Sigmoid colon (tissue), 6 donors: ENCODE measurements at regions not wholly inside any gene's neighbourhood (a gene's known extent, or its start where the extent isn't known, plus 50 kb on each side); places are given as distances from the start of the nearest gene placed in this dataset.

Source experiments
- DNase-seq: peaks from one replicate; pipeline ENCODE4 v3.0.0-alpha.2; 2019
- H3K27ac ChIP-seq, 4 donors: fragments of 200-600 bp; sonication (generic); one replicate each; pipeline ENCODE4 v1.5.1; 2016 to 2019; ENCODE audit warnings: mild to moderate bottlenecking in 1 of 4
- H3K27me3 ChIP-seq, 3 donors: fragments of 200-600 bp; sonication (generic); one replicate each; pipeline ENCODE4 v1.5.1; 2019; ENCODE audit warnings: mild to moderate bottlenecking in 1 of 3
- H3K36me3 ChIP-seq, 4 donors: fragments of 200-600 bp; sonication (generic); one replicate each; pipeline ENCODE4 v1.5.1; 2016 to 2019
- H3K4me1 ChIP-seq, 4 donors: fragments of 200-600 bp; sonication (generic); one replicate each; pipeline ENCODE4 v1.5.1; 2017 to 2019
- H3K4me3 ChIP-seq, 4 donors: fragments of 200-600 bp; sonication (generic); one replicate each; pipeline ENCODE4 v1.5.1; 2017 to 2019; ENCODE audit warnings: mild to moderate bottlenecking in 2 of 4, moderate library complexity in 1 of 4
- H3K9me3 ChIP-seq, 4 donors: fragments of 200-600 bp in 3 of 4; sonication (generic) in 3 of 4; one replicate each; pipeline versions ENCODE4 v1.5.1 to v1.6.1; 2013 to 2019
- EP300 ChIP-seq, 4 donors: sonication (generic); formaldehyde crosslinking; IDR thresholded peaks; one replicate each; pipeline ENCODE4 v1.6.1; 2017; ENCODE audit warnings: antibody characterized with exemption in 4 of 4
- POLR2A ChIP-seq, 2 donors: fragments of 450-650 bp; IDR thresholded peaks; one replicate each; pipeline ENCODE4 v1.6.1; 2016; ENCODE audit warnings: antibody characterized with exemption in 2 of 2, mild to moderate bottlenecking in 2 of 2, moderate library complexity in 2 of 2
- POLR2AphosphoS5 ChIP-seq, 4 donors: sonication (generic); formaldehyde crosslinking; IDR thresholded peaks; one replicate each; pipeline ENCODE4 v1.6.1; 2017; ENCODE audit warnings: antibody characterized with exemption in 4 of 4
- whole genome bisulfite sequencing, 2 donors: extraction: QIAGEN DNeasy Blood & Tissue Kit; methylation state at CpG; one replicate each; pipeline ENCODE4 v1.1.7; 2013; 5-methylcytosine and 5-hydroxymethylcytosine counted together
- intact Hi-C: fragments of 100-400 bp; cut with DNase I; formaldehyde crosslinking; loops from one replicate; pipeline ENCODE4 v1.15.1; 2023
- TF ChIP-seq, protein P1 (sequence below), 4 experiments: fragments of 450-650 bp in 3 of 4; fragments of 200-600 bp in 1 of 4; IDR thresholded peaks; one replicate each; pipeline ENCODE4 v1.5.1; 2016 to 2019; ENCODE audit warnings: antibody characterized with exemption in 4 of 4, mild to moderate bottlenecking in 3 of 4, moderate library complexity in 2 of 4
- donor health status: healthy with polysubstance abuse.
- donor health status: healthy.

DNA sequence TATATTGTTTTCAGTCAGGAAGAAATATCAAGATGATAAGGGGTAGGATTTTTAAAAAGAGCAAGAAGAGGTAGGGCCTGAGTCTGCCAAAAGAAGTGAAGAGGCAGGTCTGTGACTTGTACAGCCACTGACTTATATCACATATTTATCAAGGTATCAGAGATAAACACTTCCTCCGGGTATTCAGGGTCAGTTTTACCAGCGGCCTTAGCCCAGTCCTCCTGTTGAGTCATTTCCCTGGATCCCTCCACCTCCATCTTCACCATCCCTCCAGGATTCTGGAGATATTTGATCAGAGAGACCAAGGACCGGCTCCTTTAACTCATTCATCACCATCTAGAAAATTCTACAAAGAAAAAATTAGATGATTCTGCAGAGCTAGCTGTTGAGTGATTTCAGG lies 375.7 kb upstream of the TUSC1 start:
- Histone ChIP-seq H3K27ac (no peak overlapping the region), H3K36me3 (no peaks in the 10 kb centered on the region), H3K4me1 (no peaks in the 10 kb centered on the region), H3K27me3 (no peaks in the 10 kb centered on the region), H3K9me3 (no peaks in the 10 kb centered on the region), H3K4me3 (no peak overlapping the region)
- intact Hi-C loops, result no loop called here
- 86 to 90% methylated on average over 3 of the region's 3 CpGs for WGBS, 2 donors
- no peak for DNase-seq
- TF ChIP-seq POLR2AphosphoS5 (IDR thresholded peaks at IDR 0.05), result no peak
- TF ChIP-seq EP300 (IDR thresholded peaks at IDR 0.05), result no peak
- TF ChIP-seq POLR2A (IDR thresholded peaks at IDR 0.05), result no peak
- TF ChIP-seq, protein P1, sequence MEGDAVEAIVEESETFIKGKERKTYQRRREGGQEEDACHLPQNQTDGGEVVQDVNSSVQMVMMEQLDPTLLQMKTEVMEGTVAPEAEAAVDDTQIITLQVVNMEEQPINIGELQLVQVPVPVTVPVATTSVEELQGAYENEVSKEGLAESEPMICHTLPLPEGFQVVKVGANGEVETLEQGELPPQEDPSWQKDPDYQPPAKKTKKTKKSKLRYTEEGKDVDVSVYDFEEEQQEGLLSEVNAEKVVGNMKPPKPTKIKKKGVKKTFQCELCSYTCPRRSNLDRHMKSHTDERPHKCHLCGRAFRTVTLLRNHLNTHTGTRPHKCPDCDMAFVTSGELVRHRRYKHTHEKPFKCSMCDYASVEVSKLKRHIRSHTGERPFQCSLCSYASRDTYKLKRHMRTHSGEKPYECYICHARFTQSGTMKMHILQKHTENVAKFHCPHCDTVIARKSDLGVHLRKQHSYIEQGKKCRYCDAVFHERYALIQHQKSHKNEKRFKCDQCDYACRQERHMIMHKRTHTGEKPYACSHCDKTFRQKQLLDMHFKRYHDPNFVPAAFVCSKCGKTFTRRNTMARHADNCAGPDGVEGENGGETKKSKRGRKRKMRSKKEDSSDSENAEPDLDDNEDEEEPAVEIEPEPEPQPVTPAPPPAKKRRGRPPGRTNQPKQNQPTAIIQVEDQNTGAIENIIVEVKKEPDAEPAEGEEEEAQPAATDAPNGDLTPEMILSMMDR (IDR thresholded peaks at IDR 0.05), result no peak

DNA sequence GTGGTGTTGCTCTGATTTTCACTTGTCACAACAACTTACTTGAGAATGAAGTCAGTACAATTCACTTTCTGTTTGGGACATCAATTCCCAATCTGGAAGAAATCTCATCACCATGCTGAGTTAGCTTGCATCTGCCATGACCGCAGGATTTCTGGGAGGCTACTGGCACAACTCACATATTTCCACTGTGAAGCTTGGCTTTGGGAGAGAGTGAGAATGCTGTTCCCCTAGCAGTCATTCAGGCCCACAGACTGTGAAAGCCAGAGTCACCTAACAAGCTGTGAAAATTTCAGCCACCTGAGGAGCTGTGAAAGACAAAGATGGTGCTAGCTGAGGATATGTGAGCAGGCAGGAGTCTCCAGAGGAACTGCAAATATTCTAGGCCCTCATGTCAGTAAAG lies 365.2 kb upstream of the TUSC1 start:
- DNase-seq, result no peak
- Histone ChIP-seq H3K27me3 (no peaks in the 10 kb centered on the region), H3K27ac (no peak overlapping the region), H3K4me1 (no peaks in the 10 kb centered on the region), H3K9me3 (no peaks in the 10 kb centered on the region), H3K36me3 (no peaks in the 10 kb centered on the region), H3K4me3 (no peak overlapping the region)
- WGBS, 2 donors, result 87 to 92% methylated on average over 1 of the region's 1 CpG
- TF ChIP-seq, protein P1 (IDR thresholded peaks at IDR 0.05), result no peak
- no peak for TF ChIP-seq EP300 (IDR thresholded peaks at IDR 0.05)
- no peak for TF ChIP-seq POLR2AphosphoS5 (IDR thresholded peaks at IDR 0.05)
- intact Hi-C loops, result no loop called here

DNA sequence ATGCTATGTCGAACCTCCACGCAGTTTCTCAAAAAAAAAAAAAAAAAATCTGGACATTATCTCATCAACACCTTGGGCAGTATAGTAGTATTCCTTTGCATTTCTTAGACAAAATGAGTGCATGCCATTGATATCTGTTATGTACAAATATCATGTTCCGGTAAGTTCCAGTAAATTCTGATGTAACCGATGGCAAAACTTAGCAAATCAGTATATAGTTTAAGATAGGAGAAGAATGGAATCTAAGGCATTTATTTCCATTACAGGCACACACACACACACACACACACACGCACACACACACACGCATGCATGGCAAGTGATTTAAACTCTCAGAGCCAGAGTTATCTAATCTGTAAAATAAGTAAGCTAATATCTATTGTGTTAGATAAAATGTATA lies 356.5 kb upstream of the TUSC1 start:
- no peak for DNase-seq
- Histone ChIP-seq H3K27me3 (no peaks in the 10 kb centered on the region), H3K36me3 (no peaks in the 10 kb centered on the region), H3K9me3 (no peaks in the 10 kb centered on the region), H3K4me3 (no peak overlapping the region), H3K27ac (no peak overlapping the region), H3K4me1 (no peaks in the 10 kb centered on the region)
- TF ChIP-seq POLR2A (IDR thresholded peaks at IDR 0.05) (no peak), POLR2AphosphoS5 (IDR thresholded peaks at IDR 0.05) (no peak), EP300 (IDR thresholded peaks at IDR 0.05) (no peak)
- TF ChIP-seq, protein P1 (IDR thresholded peaks at IDR 0.05), result no peak
- intact Hi-C loops, result no loop called here
- WGBS, 2 donors, result 86 to 89% methylated on average over 6 of the region's 6 CpGs

GRCh38 chr9:26033336-26033735 lies 355.1 kb upstream of the TUSC1 start:
- no peaks in the 10 kb centered on the region for H3K9me3 ChIP-seq

DNA sequence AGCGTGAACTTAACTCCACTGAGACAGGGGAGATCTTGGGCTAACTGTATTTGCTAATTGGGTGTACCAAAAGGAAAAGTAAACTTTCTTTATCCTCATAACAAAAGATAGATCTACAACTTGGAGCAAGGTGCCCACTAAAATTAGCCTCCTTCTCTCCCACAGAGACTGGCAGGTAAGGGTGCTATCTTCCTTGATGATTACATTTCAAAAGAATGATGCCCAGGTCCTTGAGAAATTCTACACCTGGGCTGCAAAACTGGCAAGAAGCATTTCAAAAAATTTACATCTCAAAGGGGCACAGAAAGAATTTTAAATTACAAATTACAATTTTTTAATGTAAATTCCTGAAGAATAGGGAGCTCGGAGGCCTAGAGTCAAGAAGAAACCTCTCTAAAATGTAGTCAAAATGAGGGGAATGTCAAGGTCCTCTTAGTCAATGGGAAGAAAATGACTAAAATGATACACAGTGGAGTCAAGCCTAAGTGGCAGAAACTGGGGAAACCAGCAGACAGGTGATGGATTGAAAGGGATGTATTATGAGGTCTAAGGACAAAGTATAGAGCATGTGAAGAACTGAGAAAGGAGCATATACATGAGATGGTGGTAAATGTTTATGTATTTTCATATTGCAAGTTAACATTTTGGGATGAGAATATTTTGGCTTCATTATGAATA lies 348.3 kb upstream of the TUSC1 start:
- intact Hi-C loops, result no loop called here
- Histone ChIP-seq H3K9me3 (no peaks in the 10 kb centered on the region), H3K36me3 (no peaks in the 10 kb centered on the region), H3K4me3 (no peak overlapping the region), H3K4me1 (no peaks in the 10 kb centered on the region), H3K27me3 (no peaks in the 10 kb centered on the region), H3K27ac (no peak overlapping the region)
- no peak for DNase-seq
- 75 to 80% methylated on average over 2 of the region's 2 CpGs for WGBS, 2 donors
- TF ChIP-seq POLR2AphosphoS5 (IDR thresholded peaks at IDR 0.05) (no peak), EP300 (IDR thresholded peaks at IDR 0.05) (no peak), POLR2A (IDR thresholded peaks at IDR 0.05) (no peak)
- TF ChIP-seq, protein P1 (IDR thresholded peaks at IDR 0.05), result no peak

More at GRCh38 chr9:26033336-26033735, 355.1 kb upstream of the TUSC1 start:
- TF ChIP-seq EP300 (IDR thresholded peaks at IDR 0.05), result no peak
- TF ChIP-seq POLR2AphosphoS5 (IDR thresholded peaks at IDR 0.05), result no peak
- no peaks in the 10 kb centered on the region for H3K36me3 ChIP-seq
- 69 to 70% methylated on average over 3 of the region's 3 CpGs for WGBS, 2 donors
- intact Hi-C loops, result no loop called here
- H3K4me3 ChIP-seq, result no peak overlapping the region
- no peaks in the 10 kb centered on the region for H3K4me1 ChIP-seq
- DNase-seq, result no peak
- no peaks in the 10 kb centered on the region for H3K27me3 ChIP-seq
- no peak overlapping the region for H3K27ac ChIP-seq
